GM12878 (cell line): ENCODE measurements at regions not wholly inside any gene's neighbourhood (a gene's known extent, or its start where the extent isn't known, plus 50 kb on each side); places are given as distances from the start of the nearest gene placed in this dataset.

Source experiments
- BHLHE40 ChIP-seq, 2 experiments: fragments of 450-650 bp in 1 of 2; IDR thresholded peaks; 2 replicates each; pipeline ENCODE4 v1.6.1; 2011 to 2017; ENCODE audit warnings: low read depth in 2 of 2, borderline replicate concordance in 1 of 2, improper control_type of control experiment in 1 of 2, low read length in 1 of 2, mild to moderate bottlenecking in 1 of 2
- EP300 ChIP-seq, 2 experiments: fragments of 150-350 bp in 1 of 2; IDR thresholded peaks; 2 replicates each; pipeline ENCODE4 v1.6.1; 2011 to 2012; ENCODE audit warnings: low read depth in 2 of 2, low read length in 2 of 2, borderline replicate concordance in 1 of 2, improper control_type of control experiment in 1 of 2, inconsistent platforms in 1 of 2; ENCODE audit not compliant: control insufficient read depth in 1 of 2
- POLR2A ChIP-seq: IDR thresholded peaks from 2 replicates; pipeline ENCODE4 v1.6.1; 2011; ENCODE audit warnings: low read depth, mild to moderate bottlenecking, low read length
- POLR2AphosphoS5 ChIP-seq: IDR thresholded peaks from 2 replicates; pipeline ENCODE4 v1.6.1; 2011; ENCODE audit warnings: mild to moderate bottlenecking, low read length, inconsistent platforms
- RB1 ChIP-seq: fragments of 450-650 bp; formaldehyde crosslinking; IDR thresholded peaks from 2 replicates; pipeline ENCODE4 v1.6.1; 2017; ENCODE audit warnings: mild to moderate bottlenecking, borderline replicate concordance
- RCOR1 ChIP-seq: conservative IDR thresholded peaks from 2 replicates; pipeline ENCODE4 v1.6.1; 2012; ENCODE audit warnings: low read depth, low read length, improper control_type of control experiment
- SIX5 ChIP-seq: IDR thresholded peaks from 2 replicates; pipeline ENCODE4 v1.6.1; 2011; ENCODE audit warnings: mild to moderate bottlenecking, low read depth, low read length, moderate library complexity; ENCODE audit not compliant: severe bottlenecking
- SMC3 ChIP-seq: IDR thresholded peaks from 2 replicates; pipeline ENCODE4 v1.6.1; 2011; ENCODE audit warnings: low read length, improper control_type of control experiment, borderline replicate concordance
- ZNF622 ChIP-seq: fragments of 450-650 bp; IDR thresholded peaks from 2 replicates; pipeline ENCODE4 v1.6.1; 2017; ENCODE audit warnings: mild to moderate bottlenecking, inconsistent platforms
- TF ChIP-seq, protein P1 (sequence below), 3 experiments: IDR thresholded peaks in 2 of 3; conservative IDR thresholded peaks in 1 of 3; 2 replicates each; pipeline ENCODE4 v1.5.1; 2011; ENCODE audit warnings: low read depth in 3 of 3, low read length in 3 of 3, mild to moderate bottlenecking in 3 of 3, control low read depth in 2 of 3, moderate library complexity in 2 of 3, inconsistent platforms in 1 of 3, mixed read lengths in 1 of 3; ENCODE audit not compliant: control insufficient read depth in 2 of 3, insufficient read depth in 1 of 3; ENCODE audit errors: extremely low read depth in 1 of 3
- TF ChIP-seq, protein P2 (sequence below): IDR thresholded peaks from 2 replicates; pipeline ENCODE4 v1.6.1; 2012; ENCODE audit warnings: low read length, inconsistent platforms
- TF ChIP-seq, protein P3 (sequence below): IDR thresholded peaks from 2 replicates; pipeline ENCODE4 v1.6.1; 2011; ENCODE audit warnings: borderline replicate concordance, low read depth, mild to moderate bottlenecking, moderate library complexity, low read length; ENCODE audit not compliant: insufficient read depth, poor library complexity, severe bottlenecking

DNA sequence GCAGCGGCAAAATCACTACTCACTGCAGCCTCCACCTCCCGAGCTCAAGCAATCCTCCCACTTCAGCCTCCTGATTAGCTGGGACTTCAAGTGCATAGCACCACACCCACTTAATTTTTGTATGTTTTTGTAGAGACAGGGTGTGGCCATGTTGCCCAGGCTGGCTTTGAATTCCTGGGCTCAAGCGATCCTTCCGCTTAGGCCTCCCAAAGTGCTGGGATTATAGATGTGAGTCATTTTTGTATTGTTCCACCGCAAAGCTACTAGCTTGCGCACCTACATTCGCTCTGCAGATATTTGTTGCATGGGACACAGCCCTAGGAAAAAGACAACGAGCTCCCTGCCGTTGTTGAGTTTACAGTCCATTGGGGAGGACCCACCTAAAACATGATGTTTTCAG is 173.5 kb upstream of the AGAP1 start:
- no peak for TF ChIP-seq POLR2A
- no peak for TF ChIP-seq ZNF622
- TF ChIP-seq EP300 (IDR thresholded peaks at IDR 0.05; ENCODE audit: borderline replicate concordance in 1 of 2, control insufficient read depth in 1 of 2, low read depth in 2 of 2, low read length in 2 of 2) = no peak
- TF ChIP-seq, protein P1, sequence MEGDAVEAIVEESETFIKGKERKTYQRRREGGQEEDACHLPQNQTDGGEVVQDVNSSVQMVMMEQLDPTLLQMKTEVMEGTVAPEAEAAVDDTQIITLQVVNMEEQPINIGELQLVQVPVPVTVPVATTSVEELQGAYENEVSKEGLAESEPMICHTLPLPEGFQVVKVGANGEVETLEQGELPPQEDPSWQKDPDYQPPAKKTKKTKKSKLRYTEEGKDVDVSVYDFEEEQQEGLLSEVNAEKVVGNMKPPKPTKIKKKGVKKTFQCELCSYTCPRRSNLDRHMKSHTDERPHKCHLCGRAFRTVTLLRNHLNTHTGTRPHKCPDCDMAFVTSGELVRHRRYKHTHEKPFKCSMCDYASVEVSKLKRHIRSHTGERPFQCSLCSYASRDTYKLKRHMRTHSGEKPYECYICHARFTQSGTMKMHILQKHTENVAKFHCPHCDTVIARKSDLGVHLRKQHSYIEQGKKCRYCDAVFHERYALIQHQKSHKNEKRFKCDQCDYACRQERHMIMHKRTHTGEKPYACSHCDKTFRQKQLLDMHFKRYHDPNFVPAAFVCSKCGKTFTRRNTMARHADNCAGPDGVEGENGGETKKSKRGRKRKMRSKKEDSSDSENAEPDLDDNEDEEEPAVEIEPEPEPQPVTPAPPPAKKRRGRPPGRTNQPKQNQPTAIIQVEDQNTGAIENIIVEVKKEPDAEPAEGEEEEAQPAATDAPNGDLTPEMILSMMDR (IDR thresholded peaks at IDR 0.05 in 2 of 3, conservative IDR thresholded peaks at IDR 0.05 in 1 of 3; ENCODE audit: control insufficient read depth in 2 of 3, extremely low read depth in 1 of 3, insufficient read depth in 1 of 3, low read depth in 3 of 3, low read length in 3 of 3) = no peak
- TF ChIP-seq, protein P2, sequence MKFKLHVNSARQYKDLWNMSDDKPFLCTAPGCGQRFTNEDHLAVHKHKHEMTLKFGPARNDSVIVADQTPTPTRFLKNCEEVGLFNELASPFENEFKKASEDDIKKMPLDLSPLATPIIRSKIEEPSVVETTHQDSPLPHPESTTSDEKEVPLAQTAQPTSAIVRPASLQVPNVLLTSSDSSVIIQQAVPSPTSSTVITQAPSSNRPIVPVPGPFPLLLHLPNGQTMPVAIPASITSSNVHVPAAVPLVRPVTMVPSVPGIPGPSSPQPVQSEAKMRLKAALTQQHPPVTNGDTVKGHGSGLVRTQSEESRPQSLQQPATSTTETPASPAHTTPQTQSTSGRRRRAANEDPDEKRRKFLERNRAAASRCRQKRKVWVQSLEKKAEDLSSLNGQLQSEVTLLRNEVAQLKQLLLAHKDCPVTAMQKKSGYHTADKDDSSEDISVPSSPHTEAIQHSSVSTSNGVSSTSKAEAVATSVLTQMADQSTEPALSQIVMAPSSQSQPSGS = no peak
- no peak for TF ChIP-seq POLR2AphosphoS5
- TF ChIP-seq RCOR1 = no peak
- TF ChIP-seq SMC3 = no peak
- TF ChIP-seq, protein P3, sequence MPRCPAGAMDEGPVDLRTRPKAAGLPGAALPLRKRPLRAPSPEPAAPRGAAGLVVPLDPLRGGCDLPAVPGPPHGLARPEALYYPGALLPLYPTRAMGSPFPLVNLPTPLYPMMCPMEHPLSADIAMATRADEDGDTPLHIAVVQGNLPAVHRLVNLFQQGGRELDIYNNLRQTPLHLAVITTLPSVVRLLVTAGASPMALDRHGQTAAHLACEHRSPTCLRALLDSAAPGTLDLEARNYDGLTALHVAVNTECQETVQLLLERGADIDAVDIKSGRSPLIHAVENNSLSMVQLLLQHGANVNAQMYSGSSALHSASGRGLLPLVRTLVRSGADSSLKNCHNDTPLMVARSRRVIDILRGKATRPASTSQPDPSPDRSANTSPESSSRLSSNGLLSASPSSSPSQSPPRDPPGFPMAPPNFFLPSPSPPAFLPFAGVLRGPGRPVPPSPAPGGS = no peak
- TF ChIP-seq BHLHE40 (IDR thresholded peaks at IDR 0.05; ENCODE audit: borderline replicate concordance in 1 of 2, low read depth in 2 of 2, low read length in 1 of 2) = no peak
- TF ChIP-seq SIX5 = no peak
- TF ChIP-seq RB1 = no peak
